ENCODE measurements at regions not wholly inside any gene's neighbourhood (a gene's known extent, or its start where the extent isn't known, plus 50 kb on each side); places are given as distances from the start of the nearest gene placed in this dataset.

DNA sequence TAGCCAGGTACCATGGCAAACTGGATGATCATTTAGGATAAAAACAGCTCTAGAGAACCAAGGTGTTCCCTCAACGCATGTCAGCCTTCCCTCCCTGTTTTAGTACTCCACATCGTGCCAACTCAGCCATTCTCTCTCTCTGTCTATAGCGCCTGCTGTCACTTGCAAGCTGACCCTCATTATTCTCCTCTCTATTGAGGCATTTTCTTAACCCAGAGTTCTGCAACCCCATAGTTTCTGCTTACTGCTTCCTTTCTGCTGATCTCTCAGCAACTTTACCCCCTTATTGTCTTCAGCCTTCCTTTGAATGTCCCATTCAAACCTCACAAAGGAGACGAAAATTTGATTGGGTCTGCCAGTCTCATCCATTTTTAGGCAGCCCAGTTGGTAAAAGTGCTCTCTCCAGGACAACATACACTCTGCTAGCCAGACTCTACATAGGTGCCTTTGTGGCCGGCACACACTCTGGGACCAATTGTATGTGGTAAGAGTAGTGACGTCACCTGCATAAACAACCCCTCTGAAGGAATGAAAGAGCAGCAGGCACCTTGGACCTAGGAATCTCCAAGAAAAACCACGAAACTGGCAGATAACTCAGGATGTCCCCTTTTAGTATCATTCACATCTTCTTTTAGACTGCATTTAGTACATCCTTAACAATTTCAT lies 367.2 kb upstream of the KCNH7 start:
- no peak for TF ChIP-seq CTCF (IDR thresholded peaks at IDR 0.05)
- no peak for TF ChIP-seq POLR2A (IDR thresholded peaks at IDR 0.05)
